ENCODE measurements at regions not wholly inside any gene's neighbourhood (a gene's known extent, or its start where the extent isn't known, plus 50 kb on each side); places are given as distances from the start of the nearest gene placed in this dataset.

DNA sequence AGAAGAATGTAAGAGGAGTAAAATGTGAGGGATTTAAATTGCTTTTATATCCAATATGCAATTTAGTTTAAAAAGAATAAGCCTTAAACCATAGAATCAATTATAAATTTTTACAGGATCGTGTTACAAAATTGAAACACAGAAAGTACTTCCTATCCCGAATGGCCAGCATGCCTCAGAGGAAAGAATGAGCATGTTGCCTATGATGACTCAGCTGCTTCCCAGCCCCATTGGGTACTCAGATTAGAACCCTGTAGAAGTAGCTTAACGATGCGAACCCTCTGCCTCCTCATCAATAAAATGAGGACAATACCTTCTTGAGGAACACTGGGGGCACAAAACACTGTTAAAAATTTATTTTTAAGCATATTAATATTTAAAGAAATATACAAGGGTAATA lies 113.4 kb upstream of the CDK1 start:
- Histone ChIP-seq H3K4me2 (ENCODE audit: low read length) (no peak overlapping the region), H3K4me3 (ENCODE audit: low read depth, low read length, poor library complexity, severe bottlenecking) (no peak overlapping the region), H3K36me3 (ENCODE audit: insufficient read depth, low read length) (no peaks in the 10 kb centered on the region), H3K9me3 (ENCODE audit: low read length) (no peaks in the 10 kb centered on the region), H2AFZ (ENCODE audit: low read length) (no peak overlapping the region), H3K27ac (ENCODE audit: low read depth, low read length, poor library complexity, severe bottlenecking) (no peak overlapping the region), H3K9me2 (ENCODE audit: low read depth, low read length) (no peaks in the 10 kb centered on the region), H3K27me3 (ENCODE audit: insufficient read depth, low read length) (no peaks in the 10 kb centered on the region), H3K9ac (ENCODE audit: low read length) (no peak overlapping the region), H4K20me1 (ENCODE audit: insufficient read depth, low read length) (no peaks in the 10 kb centered on the region), H3K79me2 (ENCODE audit: insufficient read depth, low read length) (no peaks in the 10 kb centered on the region), H3K4me1 (ENCODE audit: insufficient read depth, low read length, severe bottlenecking) (no peaks in the 10 kb centered on the region), H3F3A (ENCODE audit: insufficient read depth, low read length) (no peaks in the 10 kb centered on the region)
- TF ChIP-seq EZH2 (IDR thresholded peaks at IDR 0.05; ENCODE audit: borderline replicate concordance, low read length) (no peak), CTCF (IDR thresholded peaks at IDR 0.05; ENCODE audit: low read length) (no peak)

GRCh38 chr10:60663850-60664249 lies 114.4 kb upstream of the CDK1 start:
- Histone ChIP-seq H3K27ac (ENCODE audit: low read depth, low read length, poor library complexity, severe bottlenecking) (no peak overlapping the region), H3K4me3 (ENCODE audit: low read depth, low read length, poor library complexity, severe bottlenecking) (no peak overlapping the region), H3K4me1 (ENCODE audit: insufficient read depth, low read length, severe bottlenecking) (no peaks in the 10 kb centered on the region), H4K20me1 (ENCODE audit: insufficient read depth, low read length) (no peaks in the 10 kb centered on the region), H3K4me2 (ENCODE audit: low read length) (no peak overlapping the region), H3K79me2 (ENCODE audit: insufficient read depth, low read length) (no peaks in the 10 kb centered on the region), H3K27me3 (ENCODE audit: insufficient read depth, low read length) (no peaks in the 10 kb centered on the region), H3K9ac (ENCODE audit: low read length) (no peak overlapping the region), H3K9me2 (ENCODE audit: low read depth, low read length) (no peaks in the 10 kb centered on the region), H3K36me3 (ENCODE audit: insufficient read depth, low read length) (no peaks in the 10 kb centered on the region), H3K9me3 (ENCODE audit: low read length) (no peaks in the 10 kb centered on the region), H3F3A (ENCODE audit: insufficient read depth, low read length) (no peaks in the 10 kb centered on the region), H2AFZ (ENCODE audit: low read length) (no peak overlapping the region)
- no peak for TF ChIP-seq CTCF (IDR thresholded peaks at IDR 0.05; ENCODE audit: low read length)
- TF ChIP-seq EZH2 (IDR thresholded peaks at IDR 0.05; ENCODE audit: borderline replicate concordance, low read length) = no peak

DNA sequence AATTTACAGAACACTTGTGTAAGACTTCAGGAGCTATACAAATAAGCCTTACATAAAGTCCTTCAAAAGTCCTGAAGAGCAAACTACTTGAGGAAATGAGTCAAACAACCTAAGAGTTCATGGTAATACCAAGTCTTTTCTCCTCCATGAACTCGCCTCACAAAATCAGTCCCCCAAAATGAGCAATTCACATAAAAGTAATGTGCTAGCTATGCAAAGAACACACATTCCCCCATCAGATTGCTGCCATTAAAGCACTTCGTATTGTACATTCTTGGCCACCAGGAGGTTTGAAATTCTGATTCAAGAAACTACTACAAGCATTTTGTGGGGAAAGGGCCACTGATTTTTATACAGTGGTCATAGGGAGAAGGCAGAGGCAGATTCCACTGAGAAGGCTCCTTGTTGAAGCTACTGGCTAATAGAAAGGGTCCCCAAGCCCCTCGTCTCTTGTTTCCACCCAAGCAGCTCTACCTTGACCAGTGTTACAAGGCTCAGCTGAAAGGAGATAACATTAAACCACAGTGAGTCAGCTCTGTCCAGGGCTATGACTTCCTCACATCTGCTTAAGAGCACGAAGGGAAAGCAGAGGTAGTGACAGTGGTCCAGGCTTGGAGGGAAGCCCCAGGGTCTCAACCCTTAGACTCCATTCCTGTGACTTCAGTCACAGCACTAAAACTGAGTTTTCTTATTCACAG lies 115.2 kb upstream of the CDK1 start:
- Histone ChIP-seq H4K20me1 (ENCODE audit: insufficient read depth, low read length) (no peaks in the 10 kb centered on the region), H3K4me3 (ENCODE audit: low read depth, low read length, poor library complexity, severe bottlenecking) (no peak overlapping the region), H3K36me3 (ENCODE audit: insufficient read depth, low read length) (no peaks in the 10 kb centered on the region), H3K79me2 (ENCODE audit: insufficient read depth, low read length) (no peaks in the 10 kb centered on the region), H3K27me3 (ENCODE audit: insufficient read depth, low read length) (no peaks in the 10 kb centered on the region), H3K9me3 (ENCODE audit: low read length) (no peaks in the 10 kb centered on the region), H2AFZ (ENCODE audit: low read length) (no peak overlapping the region), H3K27ac (ENCODE audit: low read depth, low read length, poor library complexity, severe bottlenecking) (no peak overlapping the region), H3K9ac (ENCODE audit: low read length) (no peak overlapping the region), H3K9me2 (ENCODE audit: low read depth, low read length) (no peaks in the 10 kb centered on the region), H3F3A (ENCODE audit: insufficient read depth, low read length) (no peaks in the 10 kb centered on the region), H3K4me2 (ENCODE audit: low read length) (no peak overlapping the region), H3K4me1 (ENCODE audit: insufficient read depth, low read length, severe bottlenecking) (no peaks in the 10 kb centered on the region)
- no peak for TF ChIP-seq CTCF (IDR thresholded peaks at IDR 0.05; ENCODE audit: low read length)
- no peak for TF ChIP-seq EZH2 (IDR thresholded peaks at IDR 0.05; ENCODE audit: borderline replicate concordance, low read length)
